HG02840 (cell line): ENCODE measurements at regions not wholly inside any gene's neighbourhood (a gene's known extent, or its start where the extent isn't known, plus 50 kb on each side); places are given as distances from the start of the nearest gene placed in this dataset.
"Not testable (repeated sequence)": the region's sequence is repeated elsewhere in the genome, so short reads cannot be mapped to it uniquely, and the experiment has no call there.

Experiments
- ATAC-seq: cut with Tn5 transposase; IDR thresholded peaks from one replicate; pipeline ENCODE4 v1.9.1; 2021; ENCODE audit warnings: mild to moderate bottlenecking, moderate library complexity, moderate number of reproducible peaks; ENCODE audit not compliant: unreplicated experiment, low FRiP score

DNA sequence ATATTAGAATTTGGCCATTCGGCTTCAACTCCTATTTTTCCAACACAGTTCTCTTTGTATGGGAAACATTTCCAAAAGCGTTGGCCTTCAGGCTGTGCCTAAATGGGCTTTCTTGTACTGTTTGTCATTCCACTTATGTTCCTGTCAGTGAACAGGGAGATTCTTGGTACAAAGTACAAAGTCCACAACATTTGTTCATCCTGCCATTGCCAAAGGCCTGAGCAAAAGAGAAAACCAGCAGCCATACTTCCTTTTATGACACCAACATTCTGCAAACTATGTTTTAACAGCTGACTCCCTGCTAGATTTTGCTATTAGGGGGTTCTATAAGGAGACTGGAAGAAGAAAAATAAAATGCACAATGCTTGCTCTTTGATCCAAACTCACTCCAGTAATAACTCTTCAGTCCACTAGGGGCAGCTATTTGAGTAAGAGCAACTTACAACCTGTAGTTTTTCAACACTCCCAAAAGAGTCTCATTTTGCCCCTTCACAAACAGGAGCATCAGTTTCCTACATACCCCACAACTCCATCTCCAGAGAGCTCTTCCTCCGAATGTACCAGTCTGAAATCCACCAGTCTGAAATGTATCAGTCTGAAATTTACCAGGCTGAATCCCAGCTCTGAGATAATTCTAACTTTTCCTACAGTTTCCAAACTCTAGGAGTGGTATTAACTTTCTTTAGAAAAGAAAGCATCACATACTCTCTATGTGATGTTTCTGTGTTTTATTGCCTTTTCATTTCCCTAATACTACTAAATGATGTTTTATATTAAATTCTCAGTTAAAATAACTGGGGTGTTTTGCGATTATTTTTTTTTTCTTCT is 693.8 kb downstream of the DNAH5 start:
- peak; percentile 62 for ATAC-seq

DNA sequence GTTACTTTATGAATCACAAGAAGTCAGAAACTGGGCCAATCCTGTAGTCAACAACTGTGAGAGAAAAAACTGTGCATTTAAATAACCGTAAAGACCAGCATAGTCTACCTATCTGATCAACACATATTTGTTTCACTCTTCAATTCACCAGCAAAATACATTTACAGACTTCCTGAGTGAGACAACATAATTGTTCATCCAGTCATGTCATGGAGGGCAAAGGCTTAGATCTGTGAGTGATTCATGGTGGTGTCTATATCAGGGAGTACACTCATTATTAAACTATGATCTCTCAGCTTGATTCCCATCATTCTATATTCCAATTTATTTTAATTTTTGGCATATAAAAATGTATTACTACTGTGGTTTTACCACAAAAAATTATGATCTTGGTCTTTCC is 694.6 kb downstream of the DNAH5 start:
- ATAC-seq = no peak

DNA sequence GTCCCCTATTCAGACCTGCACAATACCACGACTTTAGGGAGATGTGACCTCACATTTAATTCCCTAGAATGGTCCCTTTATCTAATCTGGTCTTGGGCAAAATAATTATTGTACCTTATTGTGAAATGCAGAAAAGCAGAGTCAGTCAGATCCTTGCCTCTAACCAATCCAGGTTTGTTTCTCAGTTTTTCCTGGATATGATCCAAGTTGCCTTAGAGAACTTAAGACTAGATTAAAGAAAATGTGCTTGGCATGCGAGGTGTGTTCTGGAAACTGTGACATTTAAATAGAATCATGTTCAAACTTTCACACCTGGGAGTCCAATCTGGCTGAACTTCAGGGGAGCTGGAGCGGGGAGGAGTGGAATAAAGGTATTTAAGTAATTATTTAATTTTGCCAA is 696.2 kb downstream of the DNAH5 start:
- no peak for ATAC-seq

DNA sequence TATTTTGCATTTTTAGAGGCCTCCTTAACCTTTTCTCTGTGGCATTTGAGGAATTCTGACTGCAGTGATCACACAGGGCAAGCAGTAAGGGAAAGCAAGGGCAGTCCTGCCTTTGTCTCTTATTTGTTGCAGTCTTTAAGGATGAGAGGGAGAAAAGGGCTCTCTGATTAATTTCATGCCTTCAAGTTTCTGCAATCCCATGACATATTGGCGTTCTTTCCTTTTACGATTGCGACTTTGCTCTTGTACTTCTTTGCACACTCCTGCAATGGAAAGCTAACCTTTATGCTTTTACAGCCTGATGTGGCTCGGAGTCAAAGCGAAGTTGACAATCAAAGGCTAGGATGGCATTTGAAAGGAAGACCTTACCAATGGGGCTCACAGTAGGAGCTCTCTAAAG is 698.4 kb downstream of the DNAH5 start:
- ATAC-seq = no peak

DNA sequence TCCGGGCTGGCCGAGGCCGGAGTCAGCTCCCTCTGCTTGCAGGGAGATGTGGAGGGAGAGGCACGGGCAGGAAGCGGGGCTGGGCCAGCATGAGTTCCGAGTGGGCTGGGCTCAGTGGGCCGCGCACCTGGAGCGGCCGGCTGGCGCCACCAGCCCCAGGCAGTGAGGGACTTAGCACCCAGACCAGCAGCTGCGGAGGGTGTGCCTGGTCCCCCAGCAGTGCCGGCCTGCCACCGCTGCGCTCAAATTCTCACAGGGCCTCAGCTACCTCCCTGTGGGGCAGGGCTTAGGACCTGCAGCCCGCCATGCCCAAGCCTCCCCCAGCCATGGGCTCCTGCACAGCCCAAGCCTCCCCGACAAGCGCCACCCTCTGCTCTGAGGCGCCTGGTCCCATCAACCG is 700.3 kb downstream of the DNAH5 start:
- ATAC-seq = no peak

DNA sequence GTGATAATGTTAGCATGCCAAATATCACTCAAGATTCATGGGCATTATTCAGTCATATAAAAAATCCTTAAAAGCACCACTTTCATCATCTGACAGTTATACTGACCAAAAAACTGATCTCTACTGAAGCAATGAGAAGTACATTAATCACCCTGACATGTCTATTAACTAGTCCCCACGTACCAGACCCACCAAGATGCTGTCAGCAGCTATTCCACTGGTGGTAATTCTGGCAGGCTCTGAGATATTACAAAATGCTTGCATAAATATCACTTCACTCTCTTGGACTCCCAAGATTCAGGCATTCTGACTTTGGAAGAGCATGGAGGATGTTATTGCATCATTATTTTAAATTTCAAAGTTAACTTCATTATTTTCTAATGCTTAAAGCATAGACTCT is 717.0 kb downstream of the DNAH5 start:
- ATAC-seq = no peak

DNA sequence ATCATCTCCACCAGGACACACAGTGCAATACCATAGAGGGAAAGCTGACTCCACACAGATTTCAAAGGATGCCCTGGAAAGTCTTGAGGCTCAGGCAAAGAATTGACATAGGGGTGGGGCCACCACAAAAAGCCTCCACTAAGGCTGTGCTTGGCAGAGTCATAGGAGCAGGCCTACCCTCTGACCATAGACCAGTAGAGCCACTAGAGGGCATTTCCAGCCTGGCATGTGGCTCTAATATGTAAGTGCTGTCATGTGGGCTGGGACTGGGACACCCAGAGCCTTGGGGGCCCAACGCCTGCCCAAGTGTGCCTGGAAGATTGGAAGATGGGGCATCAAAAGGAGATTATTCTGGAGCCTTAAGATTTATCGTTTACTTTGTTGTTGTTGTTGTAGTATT is 726.0 kb downstream of the DNAH5 start:
- ATAC-seq = no peak

DNA sequence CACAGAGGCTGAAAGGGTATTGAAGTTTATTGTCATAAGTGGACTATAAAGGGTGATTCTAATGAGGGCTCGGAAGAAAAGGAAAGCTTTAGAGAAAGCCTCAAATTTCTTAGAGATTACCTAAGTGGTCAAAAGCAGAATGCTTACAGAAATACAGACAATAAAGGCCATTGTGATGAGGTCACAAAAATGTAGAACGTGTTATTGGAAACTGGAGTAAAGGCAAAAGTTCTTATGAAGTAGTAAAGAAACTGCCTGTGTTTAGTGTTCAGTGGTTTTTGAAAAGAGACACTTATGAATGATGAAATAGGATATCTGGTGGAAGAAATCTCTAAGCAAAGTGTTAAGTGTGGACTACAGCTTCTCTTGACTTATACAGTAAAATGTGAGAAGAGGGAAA is 726.9 kb downstream of the DNAH5 start:
- no peak for ATAC-seq

DNA sequence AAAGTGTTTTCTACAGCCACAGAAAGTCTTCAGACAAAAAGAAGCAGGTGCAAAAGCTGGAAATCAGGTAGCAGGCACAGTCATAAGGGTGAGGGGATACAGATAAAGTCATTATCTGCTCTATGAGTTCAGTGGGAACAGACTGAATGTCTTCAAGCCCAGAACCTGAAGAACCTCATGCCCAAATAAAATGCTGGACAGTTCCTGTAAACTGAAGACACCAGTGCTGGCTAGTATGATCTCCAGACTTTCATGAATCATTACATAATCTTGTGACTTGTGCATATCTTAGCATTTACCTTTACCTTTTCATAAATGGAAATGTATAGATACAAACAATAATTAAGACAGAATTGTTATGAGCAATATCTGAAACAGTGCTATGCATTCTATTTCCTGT is 728.7 kb downstream of the DNAH5 start:
- no peak for ATAC-seq

DNA sequence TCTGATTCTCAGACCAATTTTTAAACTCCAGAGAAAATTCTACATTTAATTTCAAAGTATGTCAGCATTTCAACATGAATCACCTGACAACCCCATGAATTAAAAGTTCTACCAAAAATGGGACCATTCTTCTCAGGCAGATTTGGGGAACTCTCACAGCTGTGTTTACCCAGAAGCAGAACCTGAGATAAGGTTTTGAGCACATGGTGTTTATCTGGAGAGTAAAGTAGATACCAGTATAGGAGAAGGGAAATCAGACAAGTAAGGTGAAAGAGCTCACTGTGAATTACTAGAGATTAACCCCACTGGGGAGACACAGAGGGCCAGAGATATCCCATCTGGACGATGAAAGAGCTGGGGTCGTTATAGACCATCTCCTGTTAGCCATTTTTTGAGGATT is 729.1 kb downstream of the DNAH5 start:
- no peak for ATAC-seq

DNA sequence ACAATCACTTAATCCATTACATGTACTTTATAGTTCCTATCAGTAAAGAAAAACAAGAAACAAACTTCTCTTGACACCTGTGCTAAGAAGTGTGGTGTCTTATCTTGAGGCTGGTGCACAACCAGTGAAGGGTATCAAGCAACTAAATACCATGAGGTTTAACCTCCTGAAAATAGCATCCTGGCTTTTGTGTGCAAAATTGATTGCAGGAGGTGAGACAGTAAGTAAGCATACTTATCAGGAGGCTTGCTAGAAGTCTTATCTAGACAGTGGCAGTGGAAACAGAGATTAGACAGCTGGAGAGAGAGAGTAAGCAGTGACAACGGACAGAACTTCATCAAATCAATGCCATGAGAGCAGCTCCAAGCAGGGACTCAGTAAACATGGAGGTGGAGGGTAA is 730.3 kb downstream of the DNAH5 start:
- ATAC-seq = no peak

DNA sequence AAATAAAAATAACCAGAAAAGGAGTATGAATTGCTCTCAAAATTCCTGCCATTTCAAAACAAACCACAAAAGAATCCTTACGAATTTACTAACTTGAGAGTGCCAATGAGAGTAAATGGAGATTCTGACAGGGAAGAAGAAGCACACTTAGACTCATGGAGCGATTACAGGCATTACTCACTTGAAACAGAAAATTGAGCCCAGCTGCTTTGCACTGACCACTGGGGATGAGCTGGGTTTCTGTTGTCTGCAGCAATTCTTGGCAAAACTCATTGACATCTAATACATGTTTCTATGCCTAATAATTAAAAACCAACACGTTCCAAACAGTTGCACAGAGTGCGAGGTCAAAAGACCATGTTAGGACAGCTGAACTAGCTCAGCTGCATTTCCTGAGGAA is 731.6 kb downstream of the DNAH5 start:
- no peak for ATAC-seq

DNA sequence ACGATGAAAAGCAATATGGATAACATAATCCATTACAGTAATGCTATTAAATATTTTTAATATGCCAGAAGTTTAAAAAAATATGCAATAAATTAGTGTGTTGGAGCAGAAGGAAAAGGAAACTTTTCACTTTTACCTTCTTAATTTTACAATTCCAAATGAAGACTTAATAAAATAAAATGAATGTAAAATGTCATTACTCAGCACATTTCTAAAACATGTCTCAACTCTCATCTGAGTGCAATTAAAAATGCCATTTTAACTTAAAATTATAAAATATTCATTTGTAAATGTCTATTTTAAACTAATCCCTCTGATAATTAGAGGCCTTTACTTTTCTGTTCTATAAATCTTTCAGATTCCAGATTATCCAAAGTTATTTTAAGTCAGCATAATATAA is 733.4 kb downstream of the DNAH5 start:
- ATAC-seq = no peak

DNA sequence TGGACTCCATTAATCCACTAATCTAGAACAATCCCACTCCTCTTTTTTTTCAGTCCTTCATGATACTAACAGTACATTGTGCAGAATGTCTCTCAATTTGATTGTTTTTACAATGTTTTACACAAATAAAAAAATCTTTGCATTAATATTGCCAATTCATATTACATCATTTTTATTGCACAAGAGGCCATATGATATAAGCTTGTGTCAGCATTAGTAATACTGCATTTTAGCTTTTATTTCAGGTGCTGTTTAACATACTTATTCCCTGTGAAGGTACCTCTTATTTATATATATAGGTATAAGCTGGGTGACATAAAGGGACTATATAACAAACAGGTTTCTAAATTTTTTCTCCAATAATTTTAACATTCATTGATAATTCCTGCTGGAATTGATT is 737.4 kb downstream of the DNAH5 start:
- ATAC-seq = no peak

DNA sequence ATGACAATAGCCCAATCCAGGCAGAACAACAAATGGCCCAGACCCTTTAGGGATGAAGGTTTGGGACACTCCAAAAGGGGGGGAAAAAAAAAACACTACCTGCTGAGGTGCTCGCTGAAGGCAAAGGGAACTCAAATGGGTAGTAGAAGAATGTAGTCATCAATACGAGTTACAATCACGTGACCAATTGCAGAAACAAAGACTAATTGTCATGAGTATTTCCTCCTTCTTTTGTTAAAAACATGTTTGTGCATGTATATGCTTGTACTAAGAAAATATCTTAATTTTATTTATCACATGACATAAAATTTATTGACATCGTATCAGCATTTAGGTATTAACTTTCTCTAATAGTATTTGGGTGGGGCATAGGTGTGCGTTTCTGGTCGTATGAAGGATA is 743.5 kb downstream of the DNAH5 start:
- no peak for ATAC-seq

DNA sequence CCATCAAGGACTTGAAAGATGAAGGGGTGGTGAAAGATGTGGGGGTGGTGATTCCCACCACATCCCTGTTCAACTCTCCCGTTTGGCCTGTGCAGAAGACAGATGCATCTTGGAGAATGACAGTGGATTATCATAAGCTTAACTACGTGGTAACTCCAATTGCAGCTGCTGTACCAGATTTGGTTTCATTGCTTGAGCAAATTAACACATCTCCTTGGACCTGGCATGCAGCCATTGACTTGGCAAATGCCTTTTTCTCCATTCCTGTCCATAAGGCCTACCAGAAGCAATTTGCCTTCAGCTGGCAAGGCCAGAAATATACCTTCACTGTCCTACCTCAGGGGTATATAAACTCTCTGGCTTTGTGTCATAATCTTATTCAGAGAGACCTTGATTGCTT is 746.3 kb downstream of the DNAH5 start:
- not testable (repeated sequence) for ATAC-seq

DNA sequence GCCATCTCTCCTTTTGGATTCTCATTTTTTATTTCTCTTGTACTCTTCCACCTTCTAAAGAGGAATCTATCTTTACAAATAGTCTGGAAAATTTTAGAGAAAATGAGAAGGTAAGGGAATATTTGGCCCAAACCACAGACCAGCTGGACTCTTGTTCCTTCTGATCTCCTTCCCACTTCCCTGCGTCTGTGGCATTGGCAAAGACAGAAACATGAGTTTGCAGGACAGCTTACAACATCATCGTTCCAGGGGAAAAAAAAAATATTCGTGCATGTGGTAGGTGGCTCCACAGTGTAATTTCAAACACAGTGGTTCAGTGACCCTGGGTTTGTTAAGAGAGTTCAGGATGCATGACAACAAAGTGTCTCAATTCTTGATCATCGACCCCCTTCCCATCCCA is 755.0 kb downstream of the DNAH5 start:
- no peak for ATAC-seq

DNA sequence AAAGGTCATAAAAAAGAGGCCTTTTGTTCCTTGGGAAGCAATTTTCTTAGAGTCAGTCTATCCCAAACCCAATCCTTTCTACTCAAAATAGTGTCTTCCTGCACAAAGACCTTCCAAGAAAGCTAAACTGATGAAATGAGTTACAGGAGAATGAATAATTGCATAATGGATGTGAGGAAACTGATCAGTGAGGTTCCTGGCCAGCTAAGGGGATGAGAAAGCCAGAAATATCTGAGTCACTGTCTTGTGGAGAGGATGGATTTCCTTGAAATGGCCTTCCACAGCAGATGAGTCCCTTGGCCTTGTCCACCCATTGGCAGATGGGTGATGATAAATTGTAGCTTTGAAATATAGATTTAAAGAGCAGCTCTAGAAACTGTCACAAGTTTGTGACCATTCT is 756.1 kb downstream of the DNAH5 start:
- no peak for ATAC-seq

DNA sequence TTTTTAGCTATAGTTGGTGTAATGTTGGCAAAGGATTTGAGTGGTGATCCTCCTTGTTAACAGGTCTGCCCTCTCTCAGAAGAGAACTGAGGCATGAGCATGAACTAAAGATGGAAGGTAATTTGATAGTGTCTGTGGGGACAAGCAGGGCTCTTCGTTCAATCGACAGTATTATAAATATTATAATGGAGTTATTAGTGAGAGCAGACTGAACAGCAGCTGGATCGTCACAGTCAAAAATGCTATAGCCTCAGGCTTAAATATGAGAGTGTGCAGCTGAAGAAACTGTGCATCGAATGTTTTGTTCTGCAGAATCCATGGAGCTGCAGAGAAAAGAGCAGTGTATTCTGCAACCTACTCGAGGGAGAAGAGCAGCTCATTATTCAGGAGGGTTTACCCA is 757.3 kb downstream of the DNAH5 start:
- no peak for ATAC-seq

DNA sequence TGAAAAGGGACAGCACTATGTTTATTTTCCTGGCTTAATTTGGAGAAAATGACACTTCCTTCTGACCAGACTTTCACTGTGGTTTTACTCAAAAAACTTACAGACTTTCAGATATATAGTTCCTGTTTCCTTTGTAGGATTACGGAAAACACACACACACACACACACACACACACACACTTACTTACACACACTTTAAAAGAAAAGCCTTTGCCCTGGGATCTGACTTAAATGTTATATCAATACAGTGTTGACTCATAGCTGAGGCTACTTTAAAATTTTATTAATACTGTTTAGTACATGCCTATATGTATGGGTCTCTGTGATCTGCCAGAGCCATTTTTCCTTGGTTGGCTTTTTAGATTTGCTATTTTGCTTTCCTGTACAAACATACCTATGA is 758.3 kb downstream of the DNAH5 start:
- no peak for ATAC-seq

DNA sequence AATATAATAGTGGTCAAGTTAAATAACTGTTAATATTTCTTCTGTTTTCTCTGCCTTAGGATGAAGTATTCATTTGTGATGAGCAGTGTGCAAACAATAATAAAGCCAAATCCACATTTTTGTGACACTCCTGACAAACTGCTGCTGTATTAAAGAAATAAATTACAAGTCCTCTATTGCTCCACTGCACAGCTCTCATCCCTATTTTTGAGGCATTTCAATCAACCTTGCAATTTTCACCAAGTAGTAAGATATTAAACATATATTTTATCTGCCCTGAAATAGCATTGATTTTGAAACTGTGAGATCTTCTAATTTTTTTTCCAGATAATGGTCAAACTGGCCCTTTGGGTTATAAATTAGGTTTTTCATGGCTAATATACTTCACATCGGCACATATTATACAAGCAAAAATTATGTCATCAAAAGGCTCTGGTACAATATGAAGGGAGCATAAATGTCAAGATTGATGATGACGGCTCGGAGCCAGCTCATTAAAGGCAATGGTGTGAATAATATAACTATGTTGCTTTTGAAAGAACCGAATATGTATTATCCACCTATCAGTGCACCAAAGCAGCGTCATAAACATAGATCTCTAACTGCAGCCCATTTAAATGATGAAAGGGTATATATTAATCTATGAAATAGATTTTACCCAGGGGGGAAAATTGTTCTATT is 764.9 kb downstream of the DNAH5 start:
- ATAC-seq = no peak

DNA sequence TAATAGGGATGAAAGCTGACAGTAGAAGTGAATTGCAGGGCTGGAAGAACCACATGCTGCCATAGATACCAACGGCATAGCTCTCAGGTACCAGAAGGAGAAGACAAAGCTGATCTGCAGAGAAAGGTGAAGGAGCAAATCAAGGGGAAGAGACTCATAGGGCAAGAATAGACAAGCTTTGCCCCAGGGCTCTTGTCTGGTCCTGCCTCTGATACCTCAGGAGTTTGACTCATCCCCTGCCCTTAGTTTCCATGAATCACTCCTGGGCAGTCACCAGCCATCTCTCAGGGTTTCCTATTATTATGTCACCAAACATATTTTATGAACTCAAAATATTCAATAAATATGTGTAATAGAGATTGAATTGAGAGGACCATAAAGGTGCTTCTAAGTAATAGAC is 800.9 kb downstream of the DNAH5 start:
- ATAC-seq = no peak
